Esophagus muscularis mucosa (tissue), 3 donors: ENCODE measurements at regions not wholly inside any gene's neighbourhood (a gene's known extent, or its start where the extent isn't known, plus 50 kb on each side); places are given as distances from the start of the nearest gene placed in this dataset.

Experiments
- CTCF ChIP-seq, 3 experiments: fragments of 200-600 bp in 2 of 3; fragments of 450-650 bp in 1 of 3; sonication (generic) in 2 of 3; IDR thresholded peaks; one replicate each; pipeline ENCODE4 v1.5.1; 2017 to 2019; ENCODE audit warnings: antibody characterized with exemption in 3 of 3, mild to moderate bottlenecking in 2 of 3, moderate library complexity in 1 of 3
- POLR2A ChIP-seq: fragments of 450-650 bp; IDR thresholded peaks from one replicate; pipeline ENCODE4 v1.6.1; 2017; ENCODE audit warnings: antibody characterized with exemption, moderate library complexity, mild to moderate bottlenecking, low read depth
- POLR2AphosphoS5 ChIP-seq, 2 donors: sonication (generic); formaldehyde crosslinking; IDR thresholded peaks; one replicate each; pipeline ENCODE4 v1.6.1; 2017; ENCODE audit warnings: antibody characterized with exemption in 2 of 2

- no peak for TF ChIP-seq POLR2AphosphoS5 (IDR thresholded peaks at IDR 0.05)
- TF ChIP-seq CTCF (IDR thresholded peaks at IDR 0.05), result no peak
- no peak for TF ChIP-seq POLR2A
These were observed 146.5 kb upstream of the PUDP start for GRCh38 chrX:7294483-7294882.
